Limb (tissue), 2 donors: ENCODE measurements at regions not wholly inside any gene's neighbourhood (a gene's known extent, or its start where the extent isn't known, plus 50 kb on each side); places are given as distances from the start of the nearest gene placed in this dataset.

Experiments used
- DNase-seq, 2 donors: peaks; one replicate each; pipeline ENCODE4 v3.0.0-alpha.2; 2016; ENCODE audit errors: extremely low spot score in 2 of 2

- no peak for DNase-seq
These were observed 192.3 kb downstream of the IGSF11 start for GRCh38 chr3:118842147-118842863.

- no peak for DNase-seq
These were observed 188.5 kb downstream of the IGSF11 start for GRCh38 chr3:118846176-118846575.
